ENCODE measurements at regions not wholly inside any gene's neighbourhood (a gene's known extent, or its start where the extent isn't known, plus 50 kb on each side); places are given as distances from the start of the nearest gene placed in this dataset.

- TF ChIP-seq POLR2AphosphoS5 (IDR thresholded peaks at IDR 0.05; ENCODE audit: insufficient read depth in 1 of 2, low read depth in 1 of 2), result no peak
- TF ChIP-seq CTCF (IDR thresholded peaks at IDR 0.05), result no peak
- no peak for TF ChIP-seq POLR2A (IDR thresholded peaks at IDR 0.05)
Observed at GRCh38 chr1:232519186-232519585, 110.7 kb downstream of the SIPA1L2 start.

All from vagina (tissue), 2 donors.